GM12872 (cell line): ENCODE measurements at regions not wholly inside any gene's neighbourhood (a gene's known extent, or its start where the extent isn't known, plus 50 kb on each side); places are given as distances from the start of the nearest gene placed in this dataset.

Experiments
- TF ChIP-seq, protein P1 (sequence below): IDR thresholded peaks from 3 replicates; pipeline ENCODE4 v1.5.1; 2011; ENCODE audit warnings: low read depth, mild to moderate bottlenecking, low read length, moderate library complexity; ENCODE audit not compliant: insufficient read depth

DNA sequence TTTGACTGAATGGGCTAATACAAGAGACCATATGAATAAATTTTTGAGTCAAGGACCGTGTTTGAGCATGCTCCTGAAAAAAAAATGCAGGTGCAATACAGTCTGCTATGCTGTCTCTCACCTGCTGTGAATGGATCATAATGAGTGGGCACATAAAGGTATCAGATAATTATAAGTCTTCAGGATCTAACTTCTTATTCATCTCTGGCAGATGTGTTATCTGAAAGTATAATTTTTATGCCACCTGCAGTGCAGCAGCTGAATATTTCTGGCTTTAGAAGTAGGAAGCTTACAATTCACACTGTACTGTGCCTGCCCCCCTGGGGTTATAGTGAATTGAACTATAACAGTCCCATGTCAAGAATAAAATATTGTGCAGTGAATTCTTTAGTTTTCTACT is 333.3 kb downstream of the MRPL39 start:
- TF ChIP-seq, protein P1, sequence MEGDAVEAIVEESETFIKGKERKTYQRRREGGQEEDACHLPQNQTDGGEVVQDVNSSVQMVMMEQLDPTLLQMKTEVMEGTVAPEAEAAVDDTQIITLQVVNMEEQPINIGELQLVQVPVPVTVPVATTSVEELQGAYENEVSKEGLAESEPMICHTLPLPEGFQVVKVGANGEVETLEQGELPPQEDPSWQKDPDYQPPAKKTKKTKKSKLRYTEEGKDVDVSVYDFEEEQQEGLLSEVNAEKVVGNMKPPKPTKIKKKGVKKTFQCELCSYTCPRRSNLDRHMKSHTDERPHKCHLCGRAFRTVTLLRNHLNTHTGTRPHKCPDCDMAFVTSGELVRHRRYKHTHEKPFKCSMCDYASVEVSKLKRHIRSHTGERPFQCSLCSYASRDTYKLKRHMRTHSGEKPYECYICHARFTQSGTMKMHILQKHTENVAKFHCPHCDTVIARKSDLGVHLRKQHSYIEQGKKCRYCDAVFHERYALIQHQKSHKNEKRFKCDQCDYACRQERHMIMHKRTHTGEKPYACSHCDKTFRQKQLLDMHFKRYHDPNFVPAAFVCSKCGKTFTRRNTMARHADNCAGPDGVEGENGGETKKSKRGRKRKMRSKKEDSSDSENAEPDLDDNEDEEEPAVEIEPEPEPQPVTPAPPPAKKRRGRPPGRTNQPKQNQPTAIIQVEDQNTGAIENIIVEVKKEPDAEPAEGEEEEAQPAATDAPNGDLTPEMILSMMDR: no peak

DNA sequence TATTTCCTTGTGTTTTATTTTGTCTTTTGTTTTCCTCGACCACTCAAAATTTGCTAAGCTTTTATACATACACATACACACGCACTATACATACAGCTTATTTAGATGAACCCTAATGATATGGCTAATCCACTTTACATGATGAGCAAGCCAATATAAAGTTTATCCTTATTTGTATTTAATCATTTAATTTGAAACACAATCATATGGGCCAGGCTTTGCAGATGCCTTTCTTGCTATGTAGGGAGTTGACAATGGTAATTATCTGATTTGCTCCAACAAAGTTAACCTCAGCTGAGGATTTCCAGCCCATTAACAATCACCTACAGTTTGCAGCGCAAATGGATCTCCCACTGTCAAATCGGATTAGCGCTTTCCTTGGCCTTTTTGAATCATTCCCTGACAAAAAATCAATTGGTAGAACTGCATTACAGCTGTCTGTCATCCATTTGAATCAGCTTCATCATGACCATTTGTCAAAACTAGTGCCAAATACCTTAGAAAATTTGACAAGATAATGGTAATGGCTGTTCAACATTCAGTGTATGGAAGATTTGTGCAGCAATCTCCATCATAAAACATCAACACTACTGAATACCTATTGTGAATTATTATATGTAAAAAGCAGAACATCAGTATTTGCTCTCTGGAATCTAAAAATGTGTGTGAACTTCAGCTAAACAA is 352.6 kb downstream of the MRPL39 start:
- TF ChIP-seq, protein P1: no peak

DNA sequence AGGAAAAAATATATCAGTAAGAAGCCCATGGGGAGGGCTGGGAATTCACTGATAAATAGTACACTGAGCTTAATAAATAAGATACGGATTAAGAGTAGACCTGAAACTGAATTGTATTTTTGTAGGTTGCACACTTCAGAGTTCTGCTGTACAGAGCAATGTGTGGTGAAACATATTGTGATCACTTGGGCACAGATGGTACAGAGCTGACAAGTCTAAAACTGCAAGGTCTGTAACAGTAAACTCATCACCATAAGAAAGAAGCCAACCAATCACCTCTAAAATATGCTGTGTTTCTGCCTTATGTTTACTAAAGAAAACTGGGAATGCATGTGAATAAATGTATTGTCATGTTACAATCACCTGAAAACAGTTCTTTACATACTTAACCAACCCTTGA is 360.7 kb downstream of the MRPL39 start:
- TF ChIP-seq, protein P1: no peak

DNA sequence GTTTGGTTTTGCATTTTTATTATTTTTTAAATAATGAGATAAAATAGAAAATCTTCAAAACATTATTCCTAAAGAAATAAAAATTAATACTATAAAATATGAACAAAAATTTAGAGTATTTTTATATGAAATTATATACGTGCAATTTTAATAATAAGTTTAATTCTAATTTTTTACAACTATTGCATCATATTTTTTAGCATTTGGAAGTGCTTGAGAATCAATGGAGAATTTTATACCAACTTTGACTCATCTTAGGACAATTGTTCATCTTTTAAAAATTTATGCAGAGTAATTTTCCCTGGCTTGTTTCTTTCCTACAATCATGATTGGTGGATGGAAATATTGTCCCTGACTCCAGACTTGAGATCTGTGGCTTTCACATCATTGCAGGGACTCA is 362.5 kb downstream of the MRPL39 start:
- TF ChIP-seq, protein P1: no peak

DNA sequence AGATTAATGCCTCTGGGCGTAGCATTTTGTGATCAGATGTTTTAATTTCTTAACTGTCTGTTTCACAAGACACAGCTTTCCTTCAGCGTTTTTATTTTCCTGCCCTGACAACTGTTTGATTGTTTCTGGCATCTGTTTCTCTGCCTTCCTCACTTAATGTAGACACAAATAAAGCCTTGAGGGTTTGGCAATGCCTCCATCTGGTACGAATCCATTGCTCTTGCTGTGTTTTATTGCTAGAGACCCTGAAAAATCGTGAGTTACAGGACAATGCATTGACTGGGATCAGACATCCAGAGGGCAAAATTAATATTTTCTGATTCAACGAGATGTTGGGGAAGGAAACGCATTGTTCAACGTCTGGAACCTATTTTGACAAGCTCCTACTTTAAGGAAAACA is 363.5 kb downstream of the MRPL39 start:
- TF ChIP-seq, protein P1: no peak

DNA sequence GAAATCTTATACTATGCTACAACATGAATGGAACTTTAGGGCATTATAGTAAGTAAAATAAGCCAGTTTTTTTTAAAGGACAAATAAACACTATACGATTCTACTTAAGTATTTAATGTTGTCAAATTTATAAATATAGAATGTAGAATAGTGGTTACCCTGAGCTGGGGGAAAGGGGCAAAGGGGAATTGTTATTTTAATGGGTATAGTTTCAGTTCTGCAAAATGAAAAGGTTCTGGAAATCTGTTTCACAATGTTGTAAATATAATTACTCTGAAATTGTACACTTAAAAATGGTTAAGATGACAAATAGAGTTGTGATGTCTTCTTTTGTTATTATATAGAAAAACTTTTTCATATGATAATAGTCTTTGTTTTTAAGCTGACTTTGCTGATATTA is 366.3 kb downstream of the MRPL39 start:
- TF ChIP-seq, protein P1: no peak

DNA sequence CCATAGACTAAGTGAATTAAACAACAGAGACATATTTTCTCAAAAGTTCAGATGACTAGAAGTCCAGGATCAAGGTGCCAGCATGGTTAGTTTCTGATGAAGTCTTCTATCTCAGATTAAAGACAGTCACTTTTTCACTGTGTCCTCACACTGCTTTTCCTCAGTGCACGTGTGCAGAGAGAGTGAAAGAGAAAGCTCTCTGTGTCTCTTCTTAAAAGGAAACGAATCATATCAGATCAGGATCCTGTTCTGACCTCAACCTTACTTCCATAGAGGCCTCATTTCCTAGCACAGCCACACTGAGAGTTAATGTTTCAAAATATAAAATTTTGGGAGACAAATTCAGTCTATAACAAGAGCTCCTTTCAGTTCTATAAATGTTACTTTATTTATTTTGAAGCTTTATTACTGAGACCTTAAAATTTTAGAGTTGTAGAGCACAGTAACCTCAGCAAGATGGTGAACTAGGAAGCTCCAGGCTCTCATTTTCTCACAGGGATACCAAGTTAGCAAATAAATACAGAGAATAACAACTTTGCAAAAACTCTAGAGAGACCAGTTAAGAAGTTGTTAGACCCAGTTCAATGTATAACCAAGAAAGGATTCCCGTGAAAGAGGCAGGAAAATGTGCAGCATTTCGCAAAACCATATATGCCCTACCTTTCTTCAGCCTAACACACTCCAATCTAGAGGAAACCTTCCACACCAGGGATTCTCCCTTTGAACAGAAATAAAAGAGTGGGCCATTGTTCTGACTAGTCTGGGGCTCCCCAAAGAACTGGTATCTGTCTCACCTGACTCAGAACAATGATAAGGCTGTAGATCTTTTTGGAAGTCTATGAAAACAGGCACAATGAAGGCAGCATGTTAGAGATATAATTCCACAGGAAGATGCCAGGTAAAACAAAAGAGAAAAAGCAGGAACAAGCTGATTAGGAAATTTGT is 372.2 kb downstream of the MRPL39 start:
- TF ChIP-seq, protein P1: no peak
